Ascending aorta (tissue), 2 donors: ENCODE measurements at regions not wholly inside any gene's neighbourhood (a gene's known extent, or its start where the extent isn't known, plus 50 kb on each side); places are given as distances from the start of the nearest gene placed in this dataset.

Experiments used
- DNase-seq, 2 donors: peaks; one replicate each; pipeline ENCODE4 v3.0.0-alpha.2; 2019; ENCODE audit warnings: low spot score in 2 of 2
- H3K27ac ChIP-seq, 2 donors: fragments of 200-600 bp; sonication (generic); one replicate each; pipeline ENCODE4 v1.5.1; 2016 to 2017; ENCODE audit warnings: mild to moderate bottlenecking in 1 of 2
- H3K27me3 ChIP-seq: fragments of 200-600 bp; sonication (generic); one replicate; pipeline ENCODE4 v1.5.1; 2017
- H3K36me3 ChIP-seq, 2 donors: fragments of 200-600 bp; sonication (generic); one replicate each; pipeline ENCODE4 v1.5.1; 2016
- H3K4me1 ChIP-seq, 2 donors: fragments of 200-600 bp; sonication (generic); one replicate each; pipeline ENCODE4 v1.5.1; 2016 to 2017; ENCODE audit warnings: mild to moderate bottlenecking in 1 of 2
- H3K4me3 ChIP-seq, 2 donors: fragments of 200-600 bp; sonication (generic); one replicate each; pipeline ENCODE4 v1.5.1; 2016 to 2017; ENCODE audit warnings: mild to moderate bottlenecking in 1 of 2
- H3K9me3 ChIP-seq, 2 donors: fragments of 200-600 bp; sonication (generic); one replicate each; pipeline ENCODE4 v1.5.1; 2016
- intact Hi-C: fragments of 100-400 bp; cut with DNase I; formaldehyde crosslinking; loops from one replicate; pipeline ENCODE4 v1.15.1; 2023
- TF ChIP-seq, protein P1 (sequence below), 3 experiments: fragments of 200-600 bp in 2 of 3; fragments of 450-650 bp in 1 of 3; sonication (generic) in 2 of 3; IDR thresholded peaks; one replicate each; pipeline ENCODE4 v1.5.1; 2016 to 2019; ENCODE audit warnings: antibody characterized with exemption in 3 of 3, mild to moderate bottlenecking in 1 of 3, moderate library complexity in 1 of 3

DNA sequence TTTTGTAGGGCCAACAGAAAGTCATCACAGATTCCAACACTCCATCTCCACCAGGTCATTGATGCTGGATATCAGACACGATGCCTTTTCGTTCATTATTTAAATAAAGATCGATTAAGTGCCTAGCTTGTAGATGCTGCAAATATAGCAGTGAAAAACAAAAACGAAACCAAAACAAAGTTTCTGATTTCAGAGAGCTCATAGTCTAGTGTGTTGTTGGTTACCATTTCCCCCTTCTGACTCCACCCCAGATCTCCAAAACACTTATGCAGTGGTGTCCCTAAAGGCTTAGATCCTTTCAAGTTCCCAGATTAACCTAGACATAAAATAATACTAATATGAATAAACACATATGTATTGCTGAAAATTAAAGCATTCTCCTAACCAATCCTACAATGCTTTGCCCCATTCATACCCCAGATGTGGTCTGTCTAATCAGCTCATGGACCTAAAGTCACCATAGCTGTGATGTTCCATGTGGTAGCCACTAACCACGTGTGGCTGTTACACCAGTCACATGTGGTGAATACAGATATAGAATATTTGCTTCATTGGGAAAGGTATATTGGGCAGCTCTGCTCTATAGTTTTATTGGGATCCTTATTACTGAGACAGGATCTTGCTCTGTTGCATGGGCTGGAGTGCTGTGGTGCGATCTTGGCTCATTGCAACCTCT lies 787.2 kb downstream of the TDRD15 start:
- H3K4me1 ChIP-seq, result no peaks in the 10 kb centered on the region
- H3K9me3 ChIP-seq, result no peaks in the 10 kb centered on the region
- intact Hi-C loops, result no loop called here
- H3K4me3 ChIP-seq, result no peak overlapping the region
- DNase-seq, result no peak
- TF ChIP-seq, protein P1, sequence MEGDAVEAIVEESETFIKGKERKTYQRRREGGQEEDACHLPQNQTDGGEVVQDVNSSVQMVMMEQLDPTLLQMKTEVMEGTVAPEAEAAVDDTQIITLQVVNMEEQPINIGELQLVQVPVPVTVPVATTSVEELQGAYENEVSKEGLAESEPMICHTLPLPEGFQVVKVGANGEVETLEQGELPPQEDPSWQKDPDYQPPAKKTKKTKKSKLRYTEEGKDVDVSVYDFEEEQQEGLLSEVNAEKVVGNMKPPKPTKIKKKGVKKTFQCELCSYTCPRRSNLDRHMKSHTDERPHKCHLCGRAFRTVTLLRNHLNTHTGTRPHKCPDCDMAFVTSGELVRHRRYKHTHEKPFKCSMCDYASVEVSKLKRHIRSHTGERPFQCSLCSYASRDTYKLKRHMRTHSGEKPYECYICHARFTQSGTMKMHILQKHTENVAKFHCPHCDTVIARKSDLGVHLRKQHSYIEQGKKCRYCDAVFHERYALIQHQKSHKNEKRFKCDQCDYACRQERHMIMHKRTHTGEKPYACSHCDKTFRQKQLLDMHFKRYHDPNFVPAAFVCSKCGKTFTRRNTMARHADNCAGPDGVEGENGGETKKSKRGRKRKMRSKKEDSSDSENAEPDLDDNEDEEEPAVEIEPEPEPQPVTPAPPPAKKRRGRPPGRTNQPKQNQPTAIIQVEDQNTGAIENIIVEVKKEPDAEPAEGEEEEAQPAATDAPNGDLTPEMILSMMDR (IDR thresholded peaks at IDR 0.05), result no peak
- H3K27ac ChIP-seq, result no peak overlapping the region
- H3K27me3 ChIP-seq, result no peaks in the 10 kb centered on the region
- no peaks in the 10 kb centered on the region for H3K36me3 ChIP-seq

DNA sequence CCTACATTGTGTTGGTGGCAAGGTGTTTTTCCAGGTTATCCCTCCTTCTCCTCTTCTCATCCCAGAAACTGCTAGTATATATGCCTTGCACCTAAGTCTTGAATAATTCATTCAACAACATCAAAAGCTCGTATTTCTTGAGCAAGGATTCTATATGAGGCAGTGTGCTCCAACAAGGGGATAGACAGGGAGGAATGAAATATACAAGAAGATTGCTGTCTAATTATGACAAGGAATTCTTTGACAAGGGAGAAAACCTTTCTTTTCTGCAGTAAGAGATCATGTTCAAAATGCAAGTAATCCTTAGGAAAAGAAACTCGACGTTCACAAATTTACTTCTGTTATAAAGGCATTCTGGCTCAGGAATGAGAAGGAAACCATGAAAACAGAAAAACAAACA lies 788.6 kb downstream of the TDRD15 start:
- intact Hi-C loops, result no loop called here
- Histone ChIP-seq H3K4me1 (no peaks in the 10 kb centered on the region), H3K9me3 (no peaks in the 10 kb centered on the region), H3K4me3 (no peak overlapping the region), H3K36me3 (no peaks in the 10 kb centered on the region), H3K27ac (no peak overlapping the region), H3K27me3 (no peaks in the 10 kb centered on the region)
- TF ChIP-seq, protein P1 (IDR thresholded peaks at IDR 0.05), result no peak
- no peak for DNase-seq

DNA sequence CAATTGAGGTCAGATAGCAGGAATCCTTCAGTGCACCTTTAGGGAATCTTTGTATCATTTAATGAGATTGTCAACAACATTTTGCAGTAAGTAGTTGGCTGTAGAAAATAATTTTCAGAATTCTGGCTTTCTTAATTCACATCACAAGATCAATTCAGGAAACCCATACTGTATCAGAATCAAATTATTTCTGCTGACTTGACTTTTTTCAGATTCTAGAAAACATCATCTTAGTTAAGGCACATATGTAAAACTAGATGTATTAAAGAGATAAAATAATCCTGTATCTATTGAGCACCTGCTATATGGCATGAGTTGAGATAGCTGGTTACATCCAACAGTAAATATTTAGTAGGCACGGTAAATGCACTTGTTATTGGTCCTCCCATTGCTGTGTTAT lies 791.4 kb downstream of the TDRD15 start:
- TF ChIP-seq, protein P1 (IDR thresholded peaks at IDR 0.05), result no peak
- DNase-seq, result no peak
- Histone ChIP-seq H3K36me3 (no peaks in the 10 kb centered on the region), H3K4me1 (no peaks in the 10 kb centered on the region), H3K4me3 (no peak overlapping the region), H3K27ac (no peak overlapping the region), H3K27me3 (no peaks in the 10 kb centered on the region), H3K9me3 (no peaks in the 10 kb centered on the region)
- intact Hi-C loops, result no loop called here

DNA sequence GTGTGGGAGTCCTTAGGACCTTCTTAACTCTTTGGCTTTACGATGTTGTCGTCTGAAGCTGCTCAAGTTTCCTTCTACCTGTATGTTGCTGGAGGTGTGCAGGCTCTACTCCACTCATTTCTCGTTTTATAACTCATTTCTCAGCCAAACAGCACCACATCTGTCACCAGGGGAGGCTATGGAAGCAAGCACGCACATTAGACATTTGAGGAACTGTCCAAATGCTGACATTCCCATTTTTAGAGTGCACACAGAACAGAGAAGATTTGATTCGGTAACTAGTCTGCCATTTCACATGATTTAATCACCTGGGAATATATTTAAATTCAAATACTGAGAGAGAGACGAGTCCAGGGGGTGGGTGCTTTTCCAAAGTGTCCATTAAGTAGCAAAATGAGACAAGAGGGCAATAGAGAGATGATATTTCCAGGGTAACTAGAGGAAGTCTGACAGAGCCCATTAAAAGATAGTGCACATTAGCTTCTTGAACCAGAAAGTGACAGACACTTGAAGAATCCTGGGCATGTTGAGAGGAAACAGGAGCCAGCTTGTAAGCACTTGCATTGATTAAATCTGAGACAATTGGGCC lies 793.3 kb downstream of the TDRD15 start:
- H3K9me3 ChIP-seq, result no peaks in the 10 kb centered on the region
- intact Hi-C loops, result no loop called here
- no peaks in the 10 kb centered on the region for H3K4me1 ChIP-seq
- TF ChIP-seq, protein P1 (IDR thresholded peaks at IDR 0.05), result no peak
- H3K36me3 ChIP-seq, result no peaks in the 10 kb centered on the region
- no peak overlapping the region for H3K27ac ChIP-seq
- DNase-seq, result no peak
- no peaks in the 10 kb centered on the region for H3K27me3 ChIP-seq
- no peak overlapping the region for H3K4me3 ChIP-seq

DNA sequence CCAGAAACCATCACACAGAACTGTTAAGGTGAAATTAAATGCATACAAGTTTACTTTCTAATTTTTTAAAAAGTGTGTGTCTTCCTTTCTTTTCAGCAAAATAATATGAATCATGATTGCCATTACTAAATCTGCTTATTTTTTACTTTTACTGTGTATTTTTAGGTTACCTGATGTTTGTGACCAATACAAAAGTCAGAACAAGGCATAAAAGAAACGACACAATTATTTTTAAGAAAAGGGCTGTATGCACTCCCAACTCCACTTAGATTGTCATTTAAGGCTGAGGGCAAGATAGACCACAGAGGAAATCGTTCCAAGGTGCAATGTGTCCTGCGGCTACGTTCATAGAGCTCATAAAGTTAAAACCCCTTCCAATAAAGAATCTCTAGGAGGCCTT lies 797.0 kb downstream of the TDRD15 start:
- TF ChIP-seq, protein P1 (IDR thresholded peaks at IDR 0.05), result no peak
- no peaks in the 10 kb centered on the region for H3K27me3 ChIP-seq
- H3K9me3 ChIP-seq, result peaks cover 4 to 19% of the 10 kb centered on the region in 2 donors
- intact Hi-C loops, result no loop called here
- H3K4me3 ChIP-seq, result no peak overlapping the region
- no peaks in the 10 kb centered on the region for H3K36me3 ChIP-seq
- no peak overlapping the region for H3K27ac ChIP-seq
- no peaks in the 10 kb centered on the region for H3K4me1 ChIP-seq
- no peak for DNase-seq
